Lung (tissue), 11 donors: ENCODE measurements at regions not wholly inside any gene's neighbourhood (a gene's known extent, or its start where the extent isn't known, plus 50 kb on each side); places are given as distances from the start of the nearest gene placed in this dataset.

ENCODE experiments used
- ATAC-seq: fragments of 200-7000 bp; cut with Tn5 transposase; one replicate; pipeline ENCODE4 v1.9.1; 2020; ENCODE audit warnings: moderate number of reproducible peaks; ENCODE audit not compliant: insufficient read depth, low FRiP score
- DNase-seq, 3 donors: peaks; one replicate each; pipeline ENCODE4 v3.0.0-alpha.2; 2013 to 2017
- H3K27ac ChIP-seq, 2 donors: one replicate each; pipeline ENCODE4 v1.5.1; 2013; ENCODE audit warnings: mild to moderate bottlenecking in 2 of 2, moderate library complexity in 2 of 2, control low read depth in 1 of 2, inconsistent platforms in 1 of 2, low read depth in 1 of 2, low read length in 1 of 2
- H3K27me3 ChIP-seq, 3 donors: one replicate each; pipeline ENCODE4 v1.5.1; 2013; ENCODE audit warnings: low read length in 2 of 3; ENCODE audit not compliant: control insufficient read depth in 3 of 3, insufficient read depth in 3 of 3
- H3K36me3 ChIP-seq, 4 donors: one replicate each; pipeline ENCODE4 v1.5.1; 2013; ENCODE audit warnings: low read length in 4 of 4, mild to moderate bottlenecking in 1 of 4, moderate library complexity in 1 of 4; ENCODE audit not compliant: control insufficient read depth in 4 of 4, insufficient read depth in 4 of 4
- H3K4me1 ChIP-seq, 5 donors: one replicate each; pipeline ENCODE4 v1.5.1; 2013; ENCODE audit warnings: low read length in 5 of 5, mild to moderate bottlenecking in 2 of 5, moderate library complexity in 1 of 5; ENCODE audit not compliant: control insufficient read depth in 5 of 5, insufficient read depth in 5 of 5
- H3K4me3 ChIP-seq: one replicate; pipeline ENCODE4 v1.5.1; 2013; ENCODE audit warnings: mild to moderate bottlenecking, control low read depth, moderate library complexity
- H3K9ac ChIP-seq, 2 donors: one replicate each; pipeline ENCODE4 v1.5.1; 2013; ENCODE audit warnings: low read length in 2 of 2, control low read depth in 1 of 2; ENCODE audit not compliant: insufficient read depth in 1 of 2
- H3K9me3 ChIP-seq, 4 donors: one replicate each; pipeline ENCODE4 v1.5.1; 2013; ENCODE audit warnings: low read length in 3 of 4, mild to moderate bottlenecking in 1 of 4, moderate library complexity in 1 of 4; ENCODE audit not compliant: control insufficient read depth in 4 of 4, insufficient read depth in 3 of 4
- WGBS, 2 donors: extraction: QIAGEN DNeasy Blood & Tissue Kit; methylation state at CpG; one replicate each; pipeline ENCODE4 v1.1.7; 2013; 5-methylcytosine and 5-hydroxymethylcytosine counted together
- TF ChIP-seq, protein P1 (sequence below): IDR thresholded peaks from 2 replicates; pipeline ENCODE4 v1.5.1; 2012; ENCODE audit warnings: mild to moderate bottlenecking; ENCODE audit errors: control extremely low read depth, extremely low read depth
- donor health status: control.
- donor health status: control.
- donor health status: Bipolar disorder and iron deficiency.
- donor health status: healthy.
- donor health status: DM: yes; HTN: yes; CAD: no.

DNA sequence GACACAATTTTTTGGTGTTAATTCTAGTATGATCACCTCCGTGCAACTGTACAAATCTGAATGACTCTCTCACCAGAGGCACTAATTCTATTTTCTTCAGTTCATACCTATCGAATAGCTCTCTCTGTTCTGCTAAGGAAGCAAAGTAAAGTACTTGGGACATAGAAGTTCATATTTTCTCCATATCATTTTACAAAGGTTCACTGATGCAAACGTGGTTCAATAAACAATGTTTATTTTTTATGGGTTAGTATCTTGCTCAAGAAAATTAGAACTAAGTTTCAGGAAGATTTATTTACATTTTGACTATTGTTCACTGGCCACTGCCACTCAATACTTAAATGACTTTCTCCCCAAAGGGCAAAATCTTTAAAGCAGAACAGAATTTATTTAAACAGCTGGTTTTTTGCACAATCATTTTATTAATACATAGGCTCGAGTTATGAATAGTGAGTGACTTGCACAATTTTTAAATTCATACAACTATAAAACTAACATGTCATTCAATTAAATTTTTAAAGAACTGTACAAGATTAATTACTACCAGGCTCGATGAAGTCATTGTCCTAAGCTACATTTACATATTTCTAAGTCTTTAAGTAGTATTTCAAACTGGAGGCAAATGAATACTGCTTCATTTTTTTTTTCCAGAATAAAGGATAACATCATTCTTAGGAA, 255.8 kb downstream of the C16orf95 start:
- ATAC-seq (no peak), DNase-seq (no peak)
- TF ChIP-seq, protein P1, sequence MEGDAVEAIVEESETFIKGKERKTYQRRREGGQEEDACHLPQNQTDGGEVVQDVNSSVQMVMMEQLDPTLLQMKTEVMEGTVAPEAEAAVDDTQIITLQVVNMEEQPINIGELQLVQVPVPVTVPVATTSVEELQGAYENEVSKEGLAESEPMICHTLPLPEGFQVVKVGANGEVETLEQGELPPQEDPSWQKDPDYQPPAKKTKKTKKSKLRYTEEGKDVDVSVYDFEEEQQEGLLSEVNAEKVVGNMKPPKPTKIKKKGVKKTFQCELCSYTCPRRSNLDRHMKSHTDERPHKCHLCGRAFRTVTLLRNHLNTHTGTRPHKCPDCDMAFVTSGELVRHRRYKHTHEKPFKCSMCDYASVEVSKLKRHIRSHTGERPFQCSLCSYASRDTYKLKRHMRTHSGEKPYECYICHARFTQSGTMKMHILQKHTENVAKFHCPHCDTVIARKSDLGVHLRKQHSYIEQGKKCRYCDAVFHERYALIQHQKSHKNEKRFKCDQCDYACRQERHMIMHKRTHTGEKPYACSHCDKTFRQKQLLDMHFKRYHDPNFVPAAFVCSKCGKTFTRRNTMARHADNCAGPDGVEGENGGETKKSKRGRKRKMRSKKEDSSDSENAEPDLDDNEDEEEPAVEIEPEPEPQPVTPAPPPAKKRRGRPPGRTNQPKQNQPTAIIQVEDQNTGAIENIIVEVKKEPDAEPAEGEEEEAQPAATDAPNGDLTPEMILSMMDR, result no peak
- H3K36me3 ChIP-seq, result no peaks in the 10 kb centered on the region
- H3K9me3 ChIP-seq, result no peaks in the 10 kb centered on the region
- no peak overlapping the region for H3K27ac ChIP-seq
- H3K9ac ChIP-seq, result no peak overlapping the region
- peaks cover 0 to 27% (median 0%) of the 10 kb centered on the region in 5 donors for H3K4me1 ChIP-seq
- peaks cover 0 to 2% (median 2%) of the 10 kb centered on the region in 3 donors for H3K27me3 ChIP-seq
- 58 to 59% methylated on average over 5 of the region's 5 CpGs for WGBS, 2 donors
- no peak overlapping the region for H3K4me3 ChIP-seq

DNA sequence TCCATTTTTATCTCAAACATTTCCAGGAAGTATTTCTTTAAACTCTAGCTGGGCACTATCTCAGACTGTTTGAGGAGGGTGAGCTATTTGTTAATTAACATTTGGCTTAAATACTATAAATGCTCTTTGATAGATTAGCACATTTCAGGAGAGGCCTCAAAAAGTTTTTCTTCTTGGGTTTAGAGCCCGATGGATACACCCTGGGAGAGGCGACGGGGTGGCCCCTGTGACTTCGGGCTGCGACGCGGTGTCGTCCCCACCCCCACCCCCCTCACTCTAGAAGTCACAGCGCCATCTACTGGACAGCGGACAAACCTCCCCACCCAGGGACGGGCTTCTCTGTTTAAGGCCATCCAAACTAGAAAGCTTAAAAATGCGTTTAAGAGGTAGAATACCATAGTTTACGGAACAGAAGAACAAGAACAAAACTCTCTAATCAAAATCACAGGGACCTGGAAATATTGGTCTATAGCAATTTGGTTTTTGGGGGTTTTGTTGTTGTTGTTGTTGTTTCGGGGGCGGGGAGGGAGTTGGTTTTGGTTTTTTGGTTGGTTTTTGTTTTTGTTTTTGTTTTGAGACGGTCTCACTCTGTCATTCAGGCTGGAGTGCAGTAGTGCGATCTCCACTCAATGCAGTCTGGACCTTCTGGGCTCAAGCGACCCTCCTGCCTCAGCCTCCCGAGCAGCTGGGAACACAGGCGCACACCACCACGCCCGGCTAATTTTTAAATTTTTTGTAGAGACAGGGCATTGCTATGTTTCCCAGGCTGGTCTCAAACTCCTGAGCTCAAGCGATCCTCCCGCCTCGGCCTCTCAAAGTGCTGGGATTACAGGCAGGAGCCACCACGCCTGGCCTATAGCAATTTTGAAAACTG, 254.4 kb downstream of the C16orf95 start:
- DNase-seq (peak; percentile 84 to 85 (median 84)), ATAC-seq (peak; percentile 72)
- Histone ChIP-seq H3K27ac (no peak overlapping the region), H3K4me1 (peaks cover 0 to 27% (median 0%) of the 10 kb centered on the region in 5 donors), H3K9ac (no peak overlapping the region), H3K27me3 (peaks cover 0 to 2% (median 2%) of the 10 kb centered on the region in 3 donors), H3K36me3 (no peaks in the 10 kb centered on the region), H3K4me3 (no peak overlapping the region), H3K9me3 (no peaks in the 10 kb centered on the region)
- TF ChIP-seq, protein P1, result peak; percentile 32
- WGBS, 2 donors, result 47 to 49% methylated on average over 26 of the region's 26 CpGs

DNA sequence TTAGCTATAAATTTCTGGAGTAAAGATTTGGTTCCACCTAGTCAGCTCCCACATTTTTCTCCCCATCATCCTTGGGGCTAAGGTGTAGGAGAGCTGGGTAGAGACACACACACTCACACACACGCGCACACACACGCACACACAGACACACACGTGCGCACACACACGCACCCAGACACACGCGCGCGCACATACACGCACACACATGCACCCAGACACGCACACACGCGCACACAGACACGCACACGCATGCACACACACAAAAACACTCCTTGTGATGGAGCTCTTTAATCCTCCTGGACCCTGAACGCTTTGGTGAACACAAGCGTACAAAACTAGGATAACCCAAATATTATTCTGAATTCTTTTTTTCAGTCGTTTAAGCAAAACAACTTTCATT, 253.6 kb downstream of the C16orf95 start:
- Histone ChIP-seq H3K9me3 (no peaks in the 10 kb centered on the region), H3K9ac (no peak overlapping the region), H3K4me1 (peaks cover 0 to 27% (median 0%) of the 10 kb centered on the region in 5 donors), H3K27ac (no peak overlapping the region), H3K4me3 (no peak overlapping the region), H3K27me3 (peaks cover 0 to 2% (median 2%) of the 10 kb centered on the region in 3 donors), H3K36me3 (no peaks in the 10 kb centered on the region)
- 88 to 93% methylated on average over 19 of the region's 19 CpGs for WGBS, 2 donors
- ATAC-seq (no peak), DNase-seq (no peak)
- TF ChIP-seq, protein P1, result no peak
